Retinal pigment epithelial cell (primary cell): ENCODE measurements at regions not wholly inside any gene's neighbourhood (a gene's known extent, or its start where the extent isn't known, plus 50 kb on each side); places are given as distances from the start of the nearest gene placed in this dataset.

Experiments used
- DNase-seq: peaks from one replicate; pipeline ENCODE4 v3.0.0-alpha.2; 2010; ENCODE audit warnings: low read depth
- H3K4me3 ChIP-seq: 2 replicates; pipeline ENCODE4 v1.5.1; 2011; ENCODE audit warnings: mild to moderate bottlenecking, low read length, control low read depth, moderate library complexity
- CTCF ChIP-seq: conservative IDR thresholded peaks from 2 replicates; pipeline ENCODE4 v1.5.1; 2011; ENCODE audit warnings: low read depth, low read length, control low read depth, inconsistent platforms

- DNase-seq: no peak
- H3K4me3 ChIP-seq: no peak overlapping the region
- no peak for TF ChIP-seq CTCF
Observed at GRCh38 chr2:205889114-205889513, 196.9 kb downstream of the INO80D start.

GRCh38 chr2:205887637-205888036, 198.3 kb downstream of the INO80D start:
- H3K4me3 ChIP-seq: no peak overlapping the region
- no peak for TF ChIP-seq CTCF
- DNase-seq: no peak

- no peak for DNase-seq
- no peak overlapping the region for H3K4me3 ChIP-seq
Observed at GRCh38 chr2:205885492-205886099, 200.4 kb downstream of the INO80D start.

GRCh38 chr2:205883965-205884364, 201.7 kb downstream of the NRP2 start:
- TF ChIP-seq CTCF: no peak
- no peak for DNase-seq
- H3K4me3 ChIP-seq: no peak overlapping the region

More at GRCh38 chr2:205885492-205886099, 200.4 kb downstream of the INO80D start:
- TF ChIP-seq CTCF: peak; percentile 87

- TF ChIP-seq CTCF: no peak
- H3K4me3 ChIP-seq: no peak overlapping the region
- no peak for DNase-seq
Observed at GRCh38 chr2:205882806-205883425, 200.6 kb downstream of the NRP2 start.

- no peak overlapping the region for H3K4me3 ChIP-seq
- no peak for TF ChIP-seq CTCF
- DNase-seq: no peak
Observed at GRCh38 chr2:205880048-205880447, 197.7 kb downstream of the NRP2 start.
